DOHH2 (cell line): ENCODE measurements at regions not wholly inside any gene's neighbourhood (a gene's known extent, or its start where the extent isn't known, plus 50 kb on each side); places are given as distances from the start of the nearest gene placed in this dataset.
"Not testable (repeated sequence)": the region's sequence is repeated elsewhere in the genome, so short reads cannot be mapped to it uniquely, and the experiment has no call there.

Experiments
- H3F3A ChIP-seq: fragments of 200-600 bp; sonication (generic), shearing (Covaris generic); 2 replicates; pipeline ENCODE4 v1.6.0; 2016; ENCODE audit warnings: antibody characterized with exemption, mild to moderate bottlenecking; ENCODE audit not compliant: control insufficient read depth, insufficient read depth
- H3K27ac ChIP-seq: fragments of 200-600 bp; sonication (generic); 2 replicates; pipeline ENCODE4 v1.5.1; 2014; ENCODE audit warnings: low read depth, mild to moderate bottlenecking, low read length, moderate library complexity
- H3K27me3 ChIP-seq: fragments of 200-600 bp; sonication (generic); 2 replicates; pipeline ENCODE4 v1.6.1; 2014; ENCODE audit warnings: mild to moderate bottlenecking, low read length, mixed read lengths; ENCODE audit not compliant: control insufficient read depth
- H3K36me3 ChIP-seq: fragments of 200-600 bp; sonication (generic); 2 replicates; pipeline ENCODE4 v1.6.1; 2014; ENCODE audit warnings: mild to moderate bottlenecking, low read length, moderate library complexity, mixed read lengths; ENCODE audit not compliant: control insufficient read depth
- H3K4me1 ChIP-seq: fragments of 200-600 bp; sonication (generic); 2 replicates; pipeline ENCODE4 v1.6.1; 2014; ENCODE audit warnings: mild to moderate bottlenecking, low read length, mixed read lengths; ENCODE audit not compliant: control insufficient read depth
- H3K4me2 ChIP-seq: fragments of 200-600 bp; sonication (generic); 2 replicates; pipeline ENCODE4 v1.6.0; 2014; ENCODE audit warnings: mild to moderate bottlenecking, low read length, moderate library complexity
- H3K4me3 ChIP-seq: fragments of 200-600 bp; sonication (generic); 2 replicates; pipeline ENCODE4 v1.5.1; 2014; ENCODE audit warnings: mild to moderate bottlenecking, low read length, mixed read lengths
- H3K79me2 ChIP-seq: fragments of 200-600 bp; sonication (generic); 2 replicates; pipeline ENCODE4 v1.6.1; 2014; ENCODE audit warnings: mild to moderate bottlenecking, low read length, mixed read lengths; ENCODE audit not compliant: control insufficient read depth
- H3K9me2 ChIP-seq: fragments of 200-600 bp; sonication (generic); replicated peaks from 2 replicates; pipeline ENCODE4 v1.6.1; 2014; ENCODE audit warnings: mild to moderate bottlenecking, low read length, mixed read lengths; ENCODE audit not compliant: control insufficient read depth
- H3K9me3 ChIP-seq: fragments of 200-600 bp; sonication (generic); 2 replicates; pipeline ENCODE4 v1.6.1; 2014; ENCODE audit warnings: antibody characterized with exemption, low read length, mixed read lengths; ENCODE audit not compliant: control insufficient read depth, insufficient read depth
- H4K20me1 ChIP-seq: fragments of 200-600 bp; sonication (generic); 2 replicates; pipeline ENCODE4 v1.6.0; 2014; ENCODE audit warnings: low read depth, mild to moderate bottlenecking, antibody characterized with exemption, low read length, moderate library complexity; ENCODE audit not compliant: control insufficient read depth, insufficient read depth
- CTCF ChIP-seq: fragments of 200-600 bp; sonication (generic); IDR thresholded peaks from one replicate; pipeline ENCODE4 v1.5.1; 2014; ENCODE audit warnings: antibody characterized with exemption, mild to moderate bottlenecking, low read depth, low read length; ENCODE audit not compliant: poor library complexity, severe bottlenecking
- EZH2phosphoT487 ChIP-seq: fragments of 200-600 bp; sonication (generic); IDR thresholded peaks from 2 replicates; pipeline ENCODE4 v1.6.1; 2017; ENCODE audit warnings: borderline replicate concordance, mild to moderate bottlenecking, antibody characterized with exemption, low read length, moderate library complexity, mixed read lengths

GRCh38 chrX:138874271-138874935, 162.9 kb upstream of the FGF13 start:
- Histone ChIP-seq H3K9me3 (no peaks in the 10 kb centered on the region), H3K9me2 (no peaks in the 10 kb centered on the region)

GRCh38 chrX:138873640-138874039, 162.1 kb upstream of the FGF13 start:
- H3K27ac ChIP-seq, H3K9me2 ChIP-seq, H3K9me3 ChIP-seq, H3K4me1 ChIP-seq, H3K27me3 ChIP-seq, H3K79me2 ChIP-seq, H4K20me1 ChIP-seq, H3F3A ChIP-seq, H3K36me3 ChIP-seq, H3K4me3 ChIP-seq, H3K4me2 ChIP-seq: not testable (repeated sequence)

More at GRCh38 chrX:138874271-138874935, 162.9 kb upstream of the FGF13 start:
- H3K36me3 ChIP-seq: no peaks in the 10 kb centered on the region
- H3K4me2 ChIP-seq: no peak overlapping the region
- no peak overlapping the region for H3K4me3 ChIP-seq
- no peaks in the 10 kb centered on the region for H4K20me1 ChIP-seq
- no peaks in the 10 kb centered on the region for H3K4me1 ChIP-seq
- H3K79me2 ChIP-seq: no peaks in the 10 kb centered on the region
- TF ChIP-seq CTCF (no peak), EZH2phosphoT487 (no peak)
- no peaks in the 10 kb centered on the region for H3F3A ChIP-seq
- no peaks in the 10 kb centered on the region for H3K27me3 ChIP-seq
- H3K27ac ChIP-seq: no peak overlapping the region

GRCh38 chrX:138872537-138872936, 161.0 kb upstream of the FGF13 start:
- no peaks in the 10 kb centered on the region for H4K20me1 ChIP-seq
- H3F3A ChIP-seq: no peaks in the 10 kb centered on the region
- H3K27me3 ChIP-seq: no peaks in the 10 kb centered on the region
- no peaks in the 10 kb centered on the region for H3K36me3 ChIP-seq
- H3K4me1 ChIP-seq: no peaks in the 10 kb centered on the region
- H3K4me2 ChIP-seq: no peak overlapping the region
- no peaks in the 10 kb centered on the region for H3K9me3 ChIP-seq
- H3K27ac ChIP-seq: no peak overlapping the region
- no peaks in the 10 kb centered on the region for H3K79me2 ChIP-seq
- no peak overlapping the region for H3K4me3 ChIP-seq
- TF ChIP-seq EZH2phosphoT487: no peak
- no peak for TF ChIP-seq CTCF
- H3K9me2 ChIP-seq: no peaks in the 10 kb centered on the region

- Histone ChIP-seq H4K20me1 (no peaks in the 10 kb centered on the region), H3K4me2 (no peak overlapping the region), H3K27me3 (no peaks in the 10 kb centered on the region), H3K27ac (no peak overlapping the region), H3F3A (no peaks in the 10 kb centered on the region), H3K79me2 (no peaks in the 10 kb centered on the region), H3K9me2 (no peaks in the 10 kb centered on the region), H3K4me3 (no peak overlapping the region), H3K9me3 (no peaks in the 10 kb centered on the region), H3K36me3 (no peaks in the 10 kb centered on the region), H3K4me1 (no peaks in the 10 kb centered on the region)
- TF ChIP-seq EZH2phosphoT487 (no peak), CTCF (no peak)
These were observed 160.2 kb upstream of the FGF13 start for GRCh38 chrX:138871739-138872138.
